H9 (cell line): ENCODE measurements at regions not wholly inside any gene's neighbourhood (a gene's known extent, or its start where the extent isn't known, plus 50 kb on each side); places are given as distances from the start of the nearest gene placed in this dataset.

ENCODE experiments used
- DNase-seq: peaks from one replicate; pipeline ENCODE4 v3.0.0-alpha.2; 2017
- H2AFZ ChIP-seq: one replicate; pipeline ENCODE4 v1.6.1; 2013; ENCODE audit warnings: mild to moderate bottlenecking, low read length, control low read depth, moderate library complexity
- H2AK5ac ChIP-seq: 2 replicates; pipeline ENCODE4 v1.6.1; 2013; ENCODE audit warnings: low read length, control low read depth, mixed read lengths; ENCODE audit not compliant: insufficient read length
- H2BK120ac ChIP-seq: one replicate; pipeline ENCODE4 v1.6.1; 2013; ENCODE audit warnings: low read depth, mild to moderate bottlenecking, low read length, control low read depth, inconsistent platforms; ENCODE audit not compliant: poor library complexity, severe bottlenecking
- H2BK12ac ChIP-seq: 2 replicates; pipeline ENCODE4 v1.6.1; 2013; ENCODE audit warnings: low read length, control low read depth, mixed read lengths, low read depth; ENCODE audit not compliant: insufficient read length
- H2BK15ac ChIP-seq: 2 replicates; pipeline ENCODE4 v1.6.1; 2013; ENCODE audit warnings: low read depth, low read length, control low read depth
- H2BK20ac ChIP-seq: one replicate; pipeline ENCODE4 v1.6.1; 2013; ENCODE audit warnings: low read depth, mild to moderate bottlenecking, low read length, control low read depth, inconsistent platforms; ENCODE audit not compliant: poor library complexity, severe bottlenecking
- H2BK5ac ChIP-seq: 2 replicates; pipeline ENCODE4 v1.6.1; 2013; ENCODE audit warnings: low read length, control low read depth, mixed read lengths; ENCODE audit not compliant: insufficient read length
- H3K14ac ChIP-seq: 2 replicates; pipeline ENCODE4 v1.6.1; 2013; ENCODE audit warnings: low read length, control low read depth; ENCODE audit not compliant: insufficient read depth
- H3K18ac ChIP-seq: 2 replicates; pipeline ENCODE4 v1.6.1; 2013; ENCODE audit warnings: low read depth, mild to moderate bottlenecking, mixed read lengths, low read length, control low read depth; ENCODE audit not compliant: insufficient read length
- H3K23ac ChIP-seq: 2 replicates; pipeline ENCODE4 v1.6.1; 2013; ENCODE audit warnings: low read length, control low read depth, mixed read lengths, low read depth; ENCODE audit not compliant: insufficient read length
- H3K23me2 ChIP-seq: 2 replicates; pipeline ENCODE4 v1.6.1; 2013; ENCODE audit warnings: low read depth, mild to moderate bottlenecking, mixed read lengths, low read length, control low read depth; ENCODE audit not compliant: insufficient read length, poor library complexity, severe bottlenecking
- H3K27ac ChIP-seq: 2 replicates; pipeline ENCODE4 v1.5.1; 2013; ENCODE audit warnings: low read length, control low read depth, mixed read lengths, low read depth; ENCODE audit not compliant: insufficient read length
- H3K27me3 ChIP-seq: 2 replicates; pipeline ENCODE4 v1.6.1; 2013; ENCODE audit warnings: low read length, control low read depth, inconsistent platforms; ENCODE audit not compliant: insufficient read depth
- H3K4ac ChIP-seq: 2 replicates; pipeline ENCODE4 v1.6.1; 2013; ENCODE audit warnings: low read depth, mild to moderate bottlenecking, control low read depth, inconsistent platforms, low read length, moderate library complexity
- H3K4me1 ChIP-seq: 2 replicates; pipeline ENCODE4 v1.6.1; 2013; ENCODE audit warnings: low read length, control low read depth, inconsistent platforms; ENCODE audit not compliant: insufficient read depth
- H3K4me2 ChIP-seq: 2 replicates; pipeline ENCODE4 v1.6.1; 2013; ENCODE audit warnings: low read length, control low read depth, mixed read lengths; ENCODE audit not compliant: insufficient read length, insufficient read depth
- H3K56ac ChIP-seq: 2 replicates; pipeline ENCODE4 v1.6.1; 2013; ENCODE audit warnings: low read depth, mild to moderate bottlenecking, mixed read lengths, low read length, control low read depth; ENCODE audit not compliant: insufficient read length
- H3K79me1 ChIP-seq: 2 replicates; pipeline ENCODE4 v1.6.1; 2013; ENCODE audit warnings: low read depth, mild to moderate bottlenecking, moderate library complexity, low read length, control low read depth, inconsistent platforms; ENCODE audit not compliant: insufficient read depth, poor library complexity, severe bottlenecking
- H3K79me2 ChIP-seq: 2 replicates; pipeline ENCODE4 v1.6.1; 2013; ENCODE audit warnings: low read length, control low read depth, inconsistent platforms; ENCODE audit not compliant: insufficient read depth
- H3K9ac ChIP-seq: 2 replicates; pipeline ENCODE4 v1.6.1; 2013; ENCODE audit warnings: low read length, control low read depth, mixed read lengths; ENCODE audit not compliant: insufficient read length; ENCODE audit errors: extremely low read depth
- H3K9me3 ChIP-seq: one replicate; pipeline ENCODE4 v1.6.1; 2013; ENCODE audit warnings: low read depth, low read length, inconsistent platforms; ENCODE audit not compliant: control insufficient read depth
- H3T11ph ChIP-seq: one replicate; pipeline ENCODE4 v1.6.1; 2013; ENCODE audit warnings: mild to moderate bottlenecking, low read length, control low read depth, inconsistent platforms
- H4K20me1 ChIP-seq: one replicate; pipeline ENCODE4 v1.6.1; 2013; ENCODE audit not compliant: control insufficient read depth, insufficient read length, insufficient read depth
- H4K5ac ChIP-seq: 2 replicates; pipeline ENCODE4 v1.6.1; 2013; ENCODE audit warnings: low read depth, mild to moderate bottlenecking, mixed read lengths, low read length, control low read depth; ENCODE audit not compliant: insufficient read length
- H4K8ac ChIP-seq: replicated peaks from 2 replicates; pipeline ENCODE4 v1.6.1; 2013; ENCODE audit warnings: low read length, control low read depth, mixed read lengths, low read depth; ENCODE audit not compliant: insufficient read length
- H4K91ac ChIP-seq: 2 replicates; pipeline ENCODE4 v1.6.1; 2013; ENCODE audit warnings: low read depth, mild to moderate bottlenecking, moderate library complexity, mixed read lengths, low read length, control low read depth; ENCODE audit not compliant: insufficient read length
- H3K27ac Mint-ChIP-seq, 3 experiments: 2 replicates in 2 of 3; 3 replicates in 1 of 3; pipeline ENCODE4 v1.8.0; 2020 to 2021; ENCODE audit warnings: mixed read lengths in 3 of 3, mild to moderate bottlenecking in 1 of 3, moderate library complexity in 1 of 3
- H3K27me3 Mint-ChIP-seq: 2 replicates; pipeline ENCODE4 v1.8.0; 2021; ENCODE audit warnings: low read depth, mild to moderate bottlenecking, moderate library complexity, mixed read lengths
- H3K36me3 Mint-ChIP-seq, 3 experiments: 2 replicates in 2 of 3; 3 replicates in 1 of 3; pipeline ENCODE4 v1.8.0; 2020 to 2021; ENCODE audit warnings: low read depth in 3 of 3, mixed read lengths in 3 of 3; ENCODE audit not compliant: insufficient read depth in 1 of 3
- H3K4me1 Mint-ChIP-seq, 2 experiments: 2 replicates each; pipeline ENCODE4 v1.8.0; 2020; ENCODE audit warnings: mixed read lengths in 2 of 2
- H3K4me3 Mint-ChIP-seq, 2 experiments: 2 replicates in 1 of 2; 3 replicates in 1 of 2; pipeline ENCODE4 v1.8.0; 2020 to 2021; ENCODE audit warnings: mild to moderate bottlenecking in 2 of 2, mixed read lengths in 2 of 2, moderate library complexity in 1 of 2
- H3K9me3 Mint-ChIP-seq, 2 experiments: 2 replicates in 1 of 2; 3 replicates in 1 of 2; pipeline ENCODE4 v1.8.0; 2020; ENCODE audit warnings: mild to moderate bottlenecking in 2 of 2, mixed read lengths in 2 of 2, moderate library complexity in 1 of 2
- WGBS: extraction: QIAGEN DNeasy Blood & Tissue Kit; methylation state at CpG from one replicate; pipeline ENCODE4 v1.1.7; 2013; ENCODE audit warnings: missing lambda C conversion rate, low lambda C conversion rate, mixed read lengths; ENCODE audit not compliant: insufficient read length; ENCODE audit errors: extremely low coverage; 5-methylcytosine and 5-hydroxymethylcytosine counted together
- TF ChIP-seq, protein P1 (sequence below): fragments of 200-600 bp; sonication (generic); conservative IDR thresholded peaks from 3 replicates; pipeline ENCODE4 v1.8.0; 2021; ENCODE audit warnings: antibody characterized with exemption, mild to moderate bottlenecking

DNA sequence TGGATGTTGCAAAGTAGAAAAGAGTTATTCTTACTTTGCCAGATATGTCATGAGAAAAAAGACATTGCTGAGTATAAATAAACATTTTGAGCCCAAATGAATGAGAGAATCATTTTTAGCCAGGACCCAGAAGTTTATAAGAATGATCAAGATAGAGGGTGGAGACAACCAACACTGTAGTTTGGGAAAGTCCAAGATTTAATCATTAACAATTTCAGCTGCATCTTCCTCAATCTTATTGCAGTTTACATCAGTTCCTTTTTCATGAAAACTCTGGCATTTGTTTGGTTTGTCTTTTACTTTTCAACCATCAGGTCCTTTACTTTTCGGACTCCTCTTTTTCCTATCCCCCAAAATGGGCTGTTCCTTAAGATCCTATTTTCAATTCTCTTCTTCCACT lies 645.9 kb downstream of the ANKRD50 start:
- Histone ChIP-seq H4K91ac (no peak overlapping the region), H3K27me3 (no peaks in the 10 kb centered on the region), H2BK20ac (no peak overlapping the region), H4K20me1 (no peaks in the 10 kb centered on the region), H3K79me1 (no peaks in the 10 kb centered on the region), H3K4ac (no peak overlapping the region), H2BK12ac (no peak overlapping the region), H2BK5ac (no peak overlapping the region), H3T11ph (no peak overlapping the region), H3K18ac (no peak overlapping the region), H2AFZ (no peak overlapping the region), H3K14ac (no peak overlapping the region), H3K23me2 (no peaks in the 10 kb centered on the region), H2BK120ac (no peak overlapping the region), H2AK5ac (no peak overlapping the region), H3K4me1 (no peaks in the 10 kb centered on the region), H3K9me3 (no peaks in the 10 kb centered on the region), H3K56ac (no peak overlapping the region), H3K79me2 (no peaks in the 10 kb centered on the region), H4K8ac (no peak overlapping the region), H3K23ac (no peak overlapping the region), H4K5ac (no peak overlapping the region), H3K9ac (no peak overlapping the region), H3K27ac (no peak overlapping the region), H3K4me2 (no peak overlapping the region), H2BK15ac (no peak overlapping the region)
- H3K4me3 Mint-ChIP-seq: no peak overlapping the region
- TF ChIP-seq, protein P1, sequence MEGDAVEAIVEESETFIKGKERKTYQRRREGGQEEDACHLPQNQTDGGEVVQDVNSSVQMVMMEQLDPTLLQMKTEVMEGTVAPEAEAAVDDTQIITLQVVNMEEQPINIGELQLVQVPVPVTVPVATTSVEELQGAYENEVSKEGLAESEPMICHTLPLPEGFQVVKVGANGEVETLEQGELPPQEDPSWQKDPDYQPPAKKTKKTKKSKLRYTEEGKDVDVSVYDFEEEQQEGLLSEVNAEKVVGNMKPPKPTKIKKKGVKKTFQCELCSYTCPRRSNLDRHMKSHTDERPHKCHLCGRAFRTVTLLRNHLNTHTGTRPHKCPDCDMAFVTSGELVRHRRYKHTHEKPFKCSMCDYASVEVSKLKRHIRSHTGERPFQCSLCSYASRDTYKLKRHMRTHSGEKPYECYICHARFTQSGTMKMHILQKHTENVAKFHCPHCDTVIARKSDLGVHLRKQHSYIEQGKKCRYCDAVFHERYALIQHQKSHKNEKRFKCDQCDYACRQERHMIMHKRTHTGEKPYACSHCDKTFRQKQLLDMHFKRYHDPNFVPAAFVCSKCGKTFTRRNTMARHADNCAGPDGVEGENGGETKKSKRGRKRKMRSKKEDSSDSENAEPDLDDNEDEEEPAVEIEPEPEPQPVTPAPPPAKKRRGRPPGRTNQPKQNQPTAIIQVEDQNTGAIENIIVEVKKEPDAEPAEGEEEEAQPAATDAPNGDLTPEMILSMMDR: no peak
- H3K36me3 Mint-ChIP-seq: peaks cover 13 to 27% (median 15%) of the 10 kb centered on the region in 3 experiments
- no peak for DNase-seq
- no peak overlapping the region for H3K27ac Mint-ChIP-seq
- H3K4me1 Mint-ChIP-seq: peaks cover 11 to 13% of the 10 kb centered on the region in 2 experiments
- no peaks in the 10 kb centered on the region for H3K27me3 Mint-ChIP-seq
- H3K9me3 Mint-ChIP-seq: peaks cover 19 to 21% of the 10 kb centered on the region in 2 experiments
- WGBS: no CpG with 5 or more reads among the region's 1 CpG
